ENCODE measurements at regions not wholly inside any gene's neighbourhood (a gene's known extent, or its start where the extent isn't known, plus 50 kb on each side); places are given as distances from the start of the nearest gene placed in this dataset.
"Not testable (repeated sequence)": the region's sequence is repeated elsewhere in the genome, so short reads cannot be mapped to it uniquely, and the experiment has no call there.

DNA sequence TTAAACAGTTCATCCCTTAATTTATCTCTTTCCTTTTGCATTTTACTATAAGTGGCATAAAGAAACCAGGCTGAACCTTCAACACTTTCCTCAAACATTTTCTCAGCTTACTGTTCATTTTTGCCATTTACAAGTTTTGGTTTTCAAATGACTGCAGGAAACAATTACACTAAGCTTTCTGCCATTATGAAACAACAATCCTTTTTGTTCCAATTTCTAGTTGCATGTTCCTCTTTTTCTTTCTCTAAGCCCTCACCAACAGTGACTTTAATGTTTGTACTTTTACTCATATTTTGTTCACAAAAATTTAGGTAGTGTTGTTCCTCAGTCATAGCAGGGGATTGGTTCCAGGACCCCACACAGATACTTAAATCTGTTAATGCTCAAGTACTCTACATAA lies 1526.1 kb downstream of the STIM2 start:
- ATAC-seq (ENCODE audit: poor library complexity), result no peak
- DNase-seq, result no peak
- intact Hi-C loops (cut with DNase I), result no loop called here

DNA sequence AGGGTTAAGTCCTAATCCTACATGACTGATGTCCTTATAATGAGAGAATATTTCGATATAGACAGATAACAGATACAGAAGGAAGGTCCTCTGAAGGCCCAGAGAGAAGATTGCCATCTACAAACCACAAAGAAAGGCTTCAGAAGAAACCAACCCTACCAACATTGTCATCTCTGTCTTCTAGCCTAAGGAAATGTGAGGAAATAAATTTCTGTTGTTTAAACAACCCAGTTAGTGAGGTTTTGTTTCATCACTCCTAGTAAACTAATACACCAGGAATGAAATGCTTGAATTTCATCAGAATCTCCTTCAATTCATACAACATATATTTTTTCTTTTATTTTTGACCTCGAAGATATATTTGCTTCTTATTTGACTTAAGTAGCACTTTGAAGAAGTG lies 1527.8 kb downstream of the STIM2 start:
- intact Hi-C loops (cut with DNase I), result no loop called here
- DNase-seq, result no peak
- no peak for ATAC-seq (ENCODE audit: poor library complexity)

DNA sequence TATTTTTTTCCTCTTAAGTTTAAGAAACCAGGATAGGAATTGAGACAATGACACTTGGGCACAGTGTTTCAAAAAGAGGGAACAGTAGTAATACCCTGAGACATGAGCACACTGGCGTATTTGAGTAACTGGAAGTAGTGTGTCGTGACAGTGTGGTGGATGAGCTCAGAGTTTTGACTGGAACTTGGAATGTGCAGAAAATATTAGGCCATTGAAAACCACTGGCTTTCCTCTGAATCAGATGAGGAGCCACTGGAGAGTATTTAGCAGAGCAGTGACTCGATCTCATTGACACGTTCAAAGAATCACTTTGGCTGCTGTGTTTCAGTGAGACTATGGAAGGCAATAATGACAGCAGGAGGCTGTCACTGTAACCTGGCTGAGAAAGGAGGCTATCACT lies 1531.2 kb downstream of the STIM2 start:
- intact Hi-C loops (cut with DNase I), result no loop called here
- DNase-seq (no peak), ATAC-seq (ENCODE audit: poor library complexity) (no peak)

DNA sequence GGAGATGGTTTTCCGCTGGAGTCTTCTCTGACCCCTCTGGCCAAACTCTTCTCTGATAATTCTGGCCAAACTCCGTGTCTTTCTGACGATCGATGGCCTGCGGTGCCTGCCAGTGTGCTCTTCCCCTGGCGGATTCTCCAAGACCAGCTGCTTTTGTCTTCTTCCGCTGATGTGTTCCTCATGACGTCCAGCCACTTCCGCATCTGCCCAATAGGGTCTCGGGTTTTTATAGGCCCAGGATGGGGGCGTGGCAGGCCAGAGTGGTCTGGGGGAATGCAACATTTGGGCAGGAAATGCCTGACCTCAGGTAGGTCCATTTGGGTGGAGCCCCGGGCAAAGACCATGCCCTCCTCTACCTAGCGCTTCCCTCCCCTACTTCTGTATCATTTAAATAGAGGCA lies 1542.1 kb downstream of the STIM2 start:
- ATAC-seq (ENCODE audit: poor library complexity) (no peak), DNase-seq (no peak)
- intact Hi-C loops (cut with DNase I), result no loop called here

DNA sequence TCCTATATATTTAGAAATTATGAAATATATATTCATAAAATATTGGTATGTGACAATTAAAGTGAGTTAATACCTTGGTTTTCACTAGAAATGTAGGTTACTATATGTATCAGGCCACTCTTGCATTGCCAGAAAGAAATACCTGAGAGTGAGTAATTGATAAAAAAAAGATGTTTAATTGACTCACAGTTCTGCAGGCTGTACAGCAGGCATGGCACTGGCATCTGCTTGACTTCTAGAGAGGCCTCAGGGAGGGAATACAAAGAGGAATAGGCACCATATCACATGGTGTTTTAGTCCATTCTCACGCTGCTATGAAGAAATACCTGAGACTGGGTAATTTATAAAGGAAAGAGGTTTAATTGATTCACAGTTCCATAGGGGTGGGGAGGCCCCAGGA lies 1560.6 kb downstream of the STIM2 start:
- DNase-seq, result no peak
- intact Hi-C loops (cut with DNase I), result no loop called here
- ATAC-seq (ENCODE audit: poor library complexity), result no peak

DNA sequence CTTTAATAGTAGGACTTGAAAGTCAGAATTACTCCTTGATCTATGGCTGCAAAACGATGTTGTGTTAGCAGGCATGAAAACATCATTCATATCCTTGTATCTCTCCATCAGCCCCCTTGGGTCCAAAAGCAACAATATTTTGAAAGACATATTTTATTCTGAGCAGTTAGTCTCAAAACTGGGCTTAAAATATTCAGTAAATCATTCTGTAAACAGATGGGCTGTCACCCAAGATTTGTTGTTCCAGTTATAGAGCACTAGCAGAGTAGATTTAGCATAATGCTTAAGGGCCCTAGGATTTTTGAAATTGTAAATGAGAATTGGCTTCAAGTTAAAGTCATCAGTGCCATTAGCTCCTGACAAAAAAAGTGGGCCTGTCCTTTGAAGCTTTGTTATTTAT lies 1565.6 kb downstream of the STIM2 start:
- DNase-seq (no peak), ATAC-seq (ENCODE audit: poor library complexity) (no peak)
- intact Hi-C loops (cut with DNase I), result no loop called here

DNA sequence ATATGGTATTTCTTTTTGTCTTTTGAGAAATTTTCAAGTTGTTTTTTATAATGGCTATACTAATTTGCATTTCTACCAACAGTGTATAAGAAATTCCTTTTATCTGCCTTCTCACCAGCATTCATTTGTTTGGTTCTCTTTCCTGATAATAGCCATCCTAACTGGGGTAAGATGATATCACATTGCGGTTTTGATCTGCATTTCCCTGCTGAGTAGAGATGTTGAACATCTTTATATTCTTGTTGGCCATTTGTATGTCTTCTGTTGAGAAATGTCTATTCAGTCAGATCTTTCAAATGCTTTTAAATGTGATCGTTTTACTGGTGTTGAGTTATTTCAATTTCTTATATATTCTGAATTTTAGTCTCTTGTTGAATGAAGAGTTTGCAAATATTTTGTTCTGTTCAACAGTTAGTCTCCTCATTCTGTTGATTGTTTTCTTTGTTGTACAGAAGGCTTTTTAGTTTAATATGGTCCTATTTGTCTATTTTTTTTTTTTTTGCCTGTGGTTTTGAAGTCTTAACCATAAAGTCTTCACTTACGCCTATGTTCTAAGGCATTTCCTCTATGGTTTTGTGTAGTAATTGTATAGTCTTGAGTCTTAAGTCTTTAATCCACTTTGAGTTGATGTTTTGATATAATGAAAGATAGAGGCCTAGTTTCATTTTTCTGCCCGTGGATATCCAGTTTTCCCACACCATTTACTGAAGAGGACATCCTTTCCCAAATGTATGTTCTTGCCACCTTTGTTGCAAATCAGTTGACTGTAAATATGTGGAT lies 1566.9 kb downstream of the STIM2 start:
- DNase-seq, result no peak
- ATAC-seq (ENCODE audit: poor library complexity), result no peak
- intact Hi-C loops (cut with DNase I), result no loop called here

DNA sequence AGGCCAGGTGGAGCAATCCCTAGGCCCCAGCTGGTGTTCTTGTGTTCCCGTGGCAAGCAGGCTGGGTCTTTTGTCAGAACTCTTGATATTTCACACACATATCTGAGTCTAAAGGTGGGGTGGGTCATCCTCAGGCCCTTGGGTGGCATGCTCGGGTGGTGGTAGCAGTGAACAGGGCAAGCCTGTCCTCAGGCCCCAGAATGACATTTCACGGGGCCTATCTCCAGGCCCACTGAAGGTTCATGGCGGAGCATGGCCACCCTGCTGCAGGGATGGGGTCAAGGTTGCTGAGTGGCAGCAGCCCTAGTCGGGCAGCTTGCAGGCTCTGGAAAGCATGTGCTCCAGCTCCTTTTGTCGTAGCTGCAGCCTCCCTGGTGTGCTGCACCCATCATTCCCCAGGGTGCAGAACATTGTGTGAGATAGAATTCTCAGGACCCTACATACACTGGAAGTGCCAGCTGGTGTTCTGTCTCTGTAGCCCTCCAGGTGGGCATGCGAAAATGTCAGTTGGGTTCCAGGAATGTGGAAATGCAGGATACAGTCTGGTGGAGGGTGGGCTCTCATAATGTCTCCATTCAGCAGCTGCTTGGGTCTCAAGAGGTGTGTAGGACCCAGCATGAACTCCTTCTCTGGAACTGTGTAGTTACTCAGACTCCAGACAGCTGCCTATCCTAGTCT lies 1571.8 kb downstream of the STIM2 start:
- no peak for ATAC-seq (ENCODE audit: poor library complexity)
- DNase-seq, result no peak
- intact Hi-C loops (cut with DNase I), result no loop called here

DNA sequence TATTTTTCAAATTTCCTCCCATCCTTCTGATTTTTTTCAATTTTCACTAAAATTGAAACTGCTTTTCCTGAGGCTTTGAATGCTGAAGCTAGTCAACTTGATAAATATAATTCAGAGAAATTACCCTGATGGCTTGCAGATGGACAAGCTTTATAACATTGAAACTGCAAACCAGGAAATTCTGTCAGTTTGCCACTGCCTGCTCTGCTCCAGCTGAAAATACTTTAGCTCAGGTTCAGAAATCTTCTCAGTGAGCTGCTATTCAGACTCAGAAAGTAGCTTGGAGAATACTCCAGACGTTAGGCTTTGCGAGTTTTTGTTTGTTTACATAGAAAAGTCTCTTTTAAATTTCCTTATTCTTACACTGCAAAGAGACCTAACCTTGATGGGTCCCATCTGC lies 1574.7 kb downstream of the STIM2 start:
- intact Hi-C loops (cut with DNase I), result no loop called here
- DNase-seq, result no peak
- no peak for ATAC-seq (ENCODE audit: poor library complexity)

DNA sequence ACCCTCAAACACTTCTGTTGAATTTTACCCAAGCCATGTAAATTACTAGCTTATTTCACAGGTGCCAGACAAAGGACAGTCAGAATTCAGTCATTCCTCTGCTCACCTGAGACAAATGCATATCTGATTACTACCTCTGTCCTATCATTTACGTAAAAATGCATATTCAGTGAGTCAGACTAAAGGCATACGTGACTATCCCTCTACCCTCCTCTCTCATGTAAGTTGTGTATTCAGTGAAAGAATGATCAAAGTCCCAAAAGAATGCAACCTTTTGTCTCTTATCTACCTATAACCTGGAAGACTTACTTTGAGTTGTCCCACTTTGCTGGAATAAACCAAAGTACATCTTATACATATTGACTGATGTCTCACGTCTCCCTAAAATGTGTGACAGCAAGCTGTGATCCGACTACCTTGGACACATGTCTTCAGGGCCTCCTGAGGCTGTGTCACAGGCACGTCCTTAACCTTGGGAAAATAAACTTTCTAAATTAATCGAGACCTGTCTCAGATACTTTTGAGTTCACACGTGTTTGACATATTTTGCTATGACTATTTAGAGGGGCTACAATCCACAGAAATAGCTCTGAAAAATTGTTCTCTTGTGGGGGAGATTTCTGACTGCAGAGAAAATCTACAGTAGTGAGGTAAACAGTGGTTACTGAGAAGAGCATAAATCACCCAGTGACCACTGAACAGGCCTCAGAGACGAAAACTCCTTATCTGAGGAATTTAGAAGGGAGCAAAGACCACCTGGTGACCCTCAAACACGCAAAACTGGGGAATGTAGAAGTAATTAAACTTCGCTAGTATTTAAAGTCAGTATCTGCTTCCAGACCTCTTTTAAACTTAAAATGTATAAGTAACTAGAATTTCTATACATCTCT lies 1575.8 kb downstream of the STIM2 start:
- no peak for ATAC-seq (ENCODE audit: poor library complexity)
- intact Hi-C loops (cut with DNase I), result no loop called here
- DNase-seq, result no peak

DNA sequence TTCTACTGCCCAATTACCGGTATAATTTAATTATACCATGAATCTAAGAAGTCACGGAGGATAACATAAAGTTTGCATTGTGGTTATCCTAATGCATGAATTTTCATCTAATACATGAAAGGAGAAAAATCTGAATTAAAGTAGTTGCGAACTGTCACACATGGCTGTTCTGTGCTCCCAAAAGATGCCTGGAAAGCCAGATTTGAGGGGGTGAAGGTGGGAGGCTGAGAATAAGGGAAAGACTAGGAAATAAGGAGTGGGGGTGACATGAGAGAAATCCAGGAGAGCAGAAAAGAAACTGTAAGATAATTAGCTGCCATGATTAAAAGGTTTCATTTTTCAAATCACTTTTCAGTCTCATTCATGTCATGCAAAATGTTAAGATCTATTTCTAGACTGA lies 1582.7 kb downstream of the STIM2 start:
- DNase-seq (no peak), ATAC-seq (ENCODE audit: poor library complexity) (no peak)
- intact Hi-C loops (cut with DNase I), result no loop called here

DNA sequence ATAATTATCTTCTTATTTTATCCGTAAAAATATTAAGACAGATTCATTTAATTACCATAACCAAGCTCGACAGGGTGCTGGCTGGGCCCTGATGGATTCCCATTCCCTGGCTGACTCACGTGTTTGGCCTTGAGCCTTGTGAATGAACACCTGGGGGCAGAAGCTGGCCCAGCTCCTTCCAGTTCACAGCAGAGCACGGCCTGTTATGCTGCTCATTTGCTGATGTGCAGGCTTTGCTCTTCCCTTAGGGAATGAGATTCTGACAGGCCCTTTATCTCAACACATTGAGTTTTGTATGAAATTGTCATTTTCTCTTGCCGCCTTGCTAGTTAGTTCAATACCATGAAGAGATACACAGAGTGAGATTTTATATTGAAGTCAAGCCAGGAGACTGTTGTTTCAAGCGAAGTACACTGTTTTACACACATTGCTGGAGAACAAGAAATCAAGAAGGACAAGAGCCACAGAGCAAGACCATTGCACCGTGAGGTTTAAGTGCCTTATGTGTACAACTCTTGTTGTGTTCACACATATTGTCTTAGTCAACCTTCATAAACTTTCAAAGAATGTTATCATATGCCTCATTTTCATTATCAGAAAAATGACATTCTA lies 1583.3 kb downstream of the STIM2 start:
- ATAC-seq (ENCODE audit: poor library complexity) (no peak), DNase-seq (no peak)
- intact Hi-C loops (cut with DNase I), result no loop called here

DNA sequence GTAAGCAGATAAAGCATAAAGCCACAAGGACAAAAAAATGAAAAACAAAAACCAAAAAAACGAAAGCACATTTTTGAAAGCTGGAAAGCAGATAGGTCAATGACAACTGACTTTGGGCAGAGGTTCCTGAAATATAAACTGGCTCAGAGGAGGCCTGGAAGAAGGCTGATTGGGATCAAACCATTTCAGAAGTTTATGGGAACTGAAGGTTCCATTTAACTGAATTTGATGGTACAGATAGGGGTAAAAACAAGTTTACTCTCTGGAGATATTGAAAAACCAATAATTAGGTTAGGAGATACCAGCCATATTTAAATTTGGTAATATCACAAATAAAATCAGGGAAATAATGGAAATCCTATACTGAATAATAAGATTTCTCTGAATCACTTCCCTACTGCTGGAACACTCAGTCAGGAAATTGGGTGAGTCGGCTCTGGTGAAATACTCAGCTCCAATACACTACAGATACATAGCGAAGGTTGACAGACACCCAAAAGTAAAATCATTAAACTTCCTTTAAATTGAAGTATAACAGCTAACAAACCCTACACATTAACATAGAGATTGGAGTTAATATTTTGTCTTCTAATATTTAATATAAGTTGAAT lies 1584.3 kb downstream of the STIM2 start:
- ATAC-seq (ENCODE audit: poor library complexity), result no peak
- DNase-seq, result no peak
- intact Hi-C loops (cut with DNase I), result no loop called here

DNA sequence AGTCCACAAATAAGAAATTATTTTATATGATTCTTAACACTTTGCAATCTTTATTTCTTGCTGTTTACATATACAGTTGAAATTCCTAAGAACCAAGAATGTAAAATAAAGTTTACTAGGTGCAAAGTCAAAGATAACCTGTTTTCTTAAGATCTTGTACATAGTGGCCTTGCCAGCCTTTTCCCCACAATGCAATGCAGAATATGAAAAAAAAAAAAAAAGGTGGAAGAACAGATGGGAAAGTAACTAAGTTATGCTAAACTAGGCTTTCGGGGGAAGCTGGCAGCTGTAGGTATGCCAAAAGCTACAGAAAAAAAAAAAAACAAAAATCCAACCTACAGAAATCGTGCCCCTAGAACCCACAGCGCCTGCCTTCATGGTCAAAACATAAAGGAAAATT lies 1588.4 kb downstream of the STIM2 start:
- intact Hi-C loops (cut with DNase I), result no loop called here
- ATAC-seq (ENCODE audit: poor library complexity) (no peak), DNase-seq (no peak)

DNA sequence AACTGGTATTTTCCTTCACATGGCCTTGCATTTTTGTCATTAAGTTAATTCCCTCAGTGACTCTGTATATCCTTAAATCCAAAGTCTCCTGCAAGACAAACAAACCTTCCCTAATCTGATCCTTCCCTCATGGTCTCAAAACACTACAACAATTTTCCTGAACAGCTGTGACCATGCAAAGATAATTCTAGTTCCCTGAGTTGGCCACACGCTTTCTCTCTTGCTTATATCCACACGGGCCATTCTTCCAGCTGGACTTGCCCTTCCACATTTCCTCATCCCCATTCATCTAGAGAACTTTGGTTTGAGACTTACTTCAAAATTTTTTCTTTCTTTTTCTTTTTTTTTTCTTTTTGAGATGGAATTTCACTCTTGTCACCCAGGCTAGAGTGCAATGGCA lies 1590.7 kb downstream of the STIM2 start:
- ATAC-seq (ENCODE audit: poor library complexity), result no peak
- intact Hi-C loops (cut with DNase I), result no loop called here
- no peak for DNase-seq

DNA sequence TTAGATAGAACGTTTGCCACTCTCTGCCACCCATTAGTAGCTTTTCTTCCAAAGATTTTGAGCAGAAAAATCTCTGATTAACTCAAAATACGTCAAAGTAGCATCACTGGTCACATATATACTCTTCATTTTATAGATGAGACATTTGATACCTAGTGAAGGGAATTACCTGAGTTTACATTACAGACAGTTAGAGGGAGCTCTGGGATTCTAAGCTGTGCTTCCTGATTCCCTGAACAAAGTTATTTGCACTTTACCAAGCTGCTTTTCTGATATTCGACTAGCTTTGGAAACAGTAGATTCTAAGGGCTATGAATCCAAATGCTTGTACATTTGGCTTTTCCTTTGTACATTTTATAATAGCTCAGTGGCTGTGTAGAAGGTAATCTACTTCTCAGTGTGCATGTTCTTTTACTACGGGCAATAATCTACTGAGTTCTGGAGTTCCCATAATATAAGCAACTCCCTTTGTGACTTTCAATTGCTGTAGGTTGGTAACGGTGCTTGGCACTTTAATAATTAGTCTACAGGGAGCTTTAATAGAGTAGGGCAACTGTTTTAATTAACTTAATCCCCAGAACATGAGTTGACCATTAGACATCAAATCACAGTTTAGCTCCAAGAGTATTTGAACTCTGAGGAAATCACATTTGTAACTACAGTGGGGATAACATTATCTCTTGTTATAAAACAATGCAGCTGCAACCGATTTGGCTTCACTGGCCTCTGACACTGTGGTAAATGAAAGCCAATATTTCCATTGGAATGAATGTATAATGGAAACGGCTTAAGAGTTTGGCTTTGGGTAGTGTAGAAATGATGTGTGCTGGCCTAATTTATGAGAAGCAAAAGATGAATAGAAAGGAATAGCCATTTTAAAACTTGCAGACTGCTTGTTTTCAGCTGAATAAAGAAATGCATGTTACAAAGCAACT lies 1602.4 kb downstream of the STIM2 start:
- no peak for ATAC-seq (ENCODE audit: poor library complexity)
- intact Hi-C loops (cut with DNase I), result no loop called here
- no peak for DNase-seq

DNA sequence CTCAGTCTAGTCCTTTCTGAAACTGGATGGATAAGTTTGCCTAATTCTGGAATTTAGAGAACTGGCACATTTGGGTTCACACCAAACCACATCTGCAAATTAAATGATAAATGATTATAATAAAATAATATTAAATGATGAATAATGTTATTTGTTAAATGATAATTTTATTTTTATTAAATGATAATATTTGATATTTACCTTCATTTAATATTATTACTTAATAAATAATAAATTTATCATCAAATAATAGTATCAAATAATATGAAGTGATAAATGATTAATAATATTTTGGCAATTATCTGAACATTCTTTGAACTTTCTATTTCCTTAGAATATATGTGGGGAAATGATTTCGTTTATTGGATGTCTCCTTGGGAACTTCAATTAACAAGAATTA lies 1604.2 kb downstream of the STIM2 start:
- ATAC-seq (ENCODE audit: poor library complexity), result no peak
- intact Hi-C loops (cut with DNase I), result no loop called here
- DNase-seq, result no peak

DNA sequence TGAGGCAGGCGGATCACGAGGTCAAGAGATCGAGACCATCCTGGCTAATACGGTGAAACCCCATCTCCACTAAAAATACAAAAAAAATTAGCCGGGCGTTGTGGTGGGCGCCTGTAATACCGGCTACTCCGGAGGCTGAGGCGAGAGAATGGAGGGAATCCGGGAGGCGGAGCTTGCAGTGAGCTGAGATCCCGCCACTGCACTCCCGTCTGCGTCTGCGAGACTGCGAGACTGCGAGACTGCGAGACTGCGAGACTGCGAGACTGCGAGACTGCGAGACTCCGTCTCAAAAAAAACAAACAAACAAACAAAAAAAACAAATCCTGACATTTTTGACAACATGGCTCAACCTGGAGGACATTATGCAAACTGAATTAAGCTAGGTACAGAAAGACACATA lies 1606.2 kb downstream of the STIM2 start:
- ATAC-seq (ENCODE audit: poor library complexity); DNase-seq; intact Hi-C loops (cut with DNase I): not testable (repeated sequence)

All from Right ventricle myocardium superior (tissue), 1 donor.